ENCODE measurements at regions not wholly inside any gene's neighbourhood (a gene's known extent, or its start where the extent isn't known, plus 50 kb on each side); places are given as distances from the start of the nearest gene placed in this dataset.

- no peak for TF ChIP-seq POLR2AphosphoS5 (IDR thresholded peaks at IDR 0.05)
- no peak for TF ChIP-seq CTCF (IDR thresholded peaks at IDR 0.05)
- TF ChIP-seq EP300 (IDR thresholded peaks at IDR 0.05): no peak
- TF ChIP-seq POLR2A (IDR thresholded peaks at IDR 0.05): no peak
These were observed 172.2 kb upstream of the MEF2C start for GRCh38 chr5:89055015-89055694.

Measured in stomach (tissue), 4 donors.